ENCODE measurements at regions not wholly inside any gene's neighbourhood (a gene's known extent, or its start where the extent isn't known, plus 50 kb on each side); places are given as distances from the start of the nearest gene placed in this dataset.

DNA sequence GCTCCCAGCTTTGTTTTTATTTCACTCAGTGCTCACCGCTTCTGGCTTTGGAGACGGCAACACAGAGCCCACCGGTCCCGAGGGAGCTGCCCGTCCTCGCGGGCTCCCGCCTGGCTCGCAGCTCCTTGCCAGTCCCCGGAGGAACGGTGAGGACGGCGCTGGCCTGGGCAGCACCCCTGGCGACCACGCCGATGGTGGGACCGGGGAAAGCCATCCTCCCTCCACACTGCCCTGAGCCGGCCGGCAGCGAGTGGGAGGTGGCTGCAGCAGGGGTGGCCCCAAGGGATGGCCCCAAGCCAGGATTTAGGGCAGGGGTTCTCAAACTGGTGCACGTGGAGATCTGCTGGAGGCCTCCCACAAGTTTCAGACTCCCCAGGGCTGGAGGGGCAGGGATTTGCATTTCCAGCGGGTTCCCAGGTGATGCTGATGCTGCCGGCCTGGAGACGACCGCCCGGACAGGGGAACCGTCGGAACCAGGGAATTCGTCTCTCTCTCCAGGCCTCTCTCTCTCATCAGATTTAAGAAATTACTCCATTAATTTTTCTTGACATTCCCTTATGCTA is 293.2 kb upstream of the IRX4 start:
- Mint-ChIP-seq H3K4me3 (ENCODE audit: unreplicated experiment) (no peak overlapping the region), H3K36me3 (ENCODE audit: insufficient read depth, unreplicated experiment) (no peaks in the 10 kb centered on the region), H3K4me1 (ENCODE audit: insufficient read depth, unreplicated experiment) (no peaks in the 10 kb centered on the region), H3K9me3 (ENCODE audit: unreplicated experiment) (no peaks in the 10 kb centered on the region), H3K27ac (ENCODE audit: low read depth, unreplicated experiment) (no peak overlapping the region), H3K27me3 (ENCODE audit: insufficient read depth, unreplicated experiment) (peaks cover 21% of the 10 kb centered on the region)
- DNase-seq (ENCODE audit: unreplicated experiment), result no peak
- BruUV-seq (replicated peaks), result no TSS peak
- ChIA-PET POLR2A (no interaction called here), CTCF (interaction anchor here (1.4 kb wide), 1 partner anchor 10 kb away, joined by 4 read pairs; no protein-coding TSS in a partner anchor)
- TF ChIP-seq, protein P1, sequence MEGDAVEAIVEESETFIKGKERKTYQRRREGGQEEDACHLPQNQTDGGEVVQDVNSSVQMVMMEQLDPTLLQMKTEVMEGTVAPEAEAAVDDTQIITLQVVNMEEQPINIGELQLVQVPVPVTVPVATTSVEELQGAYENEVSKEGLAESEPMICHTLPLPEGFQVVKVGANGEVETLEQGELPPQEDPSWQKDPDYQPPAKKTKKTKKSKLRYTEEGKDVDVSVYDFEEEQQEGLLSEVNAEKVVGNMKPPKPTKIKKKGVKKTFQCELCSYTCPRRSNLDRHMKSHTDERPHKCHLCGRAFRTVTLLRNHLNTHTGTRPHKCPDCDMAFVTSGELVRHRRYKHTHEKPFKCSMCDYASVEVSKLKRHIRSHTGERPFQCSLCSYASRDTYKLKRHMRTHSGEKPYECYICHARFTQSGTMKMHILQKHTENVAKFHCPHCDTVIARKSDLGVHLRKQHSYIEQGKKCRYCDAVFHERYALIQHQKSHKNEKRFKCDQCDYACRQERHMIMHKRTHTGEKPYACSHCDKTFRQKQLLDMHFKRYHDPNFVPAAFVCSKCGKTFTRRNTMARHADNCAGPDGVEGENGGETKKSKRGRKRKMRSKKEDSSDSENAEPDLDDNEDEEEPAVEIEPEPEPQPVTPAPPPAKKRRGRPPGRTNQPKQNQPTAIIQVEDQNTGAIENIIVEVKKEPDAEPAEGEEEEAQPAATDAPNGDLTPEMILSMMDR (IDR thresholded peaks at IDR 0.05; ENCODE audit: unreplicated experiment), result no peak
- intact Hi-C loops (cut with micrococcal nuclease), result no loop called here

DNA sequence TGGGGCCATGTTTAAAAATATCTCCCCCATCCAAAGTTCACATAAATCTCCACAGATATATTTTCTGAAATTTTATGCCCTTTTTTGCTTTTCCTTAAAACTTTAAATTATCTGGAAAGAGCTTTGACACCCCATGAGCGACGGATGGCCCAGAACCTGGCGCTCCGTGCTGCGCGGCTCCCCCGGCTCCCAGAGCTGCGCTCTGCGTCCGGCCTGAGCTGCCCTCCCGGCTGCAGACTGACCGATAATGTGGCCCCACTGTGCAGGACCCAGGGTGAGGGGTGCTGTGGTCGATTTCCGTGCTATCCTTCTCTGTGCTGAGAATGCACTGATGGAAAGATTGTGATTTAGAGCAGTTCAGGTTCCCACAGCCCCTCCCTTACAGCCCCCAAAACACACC is 292.3 kb upstream of the IRX4 start:
- Mint-ChIP-seq H3K36me3 (ENCODE audit: insufficient read depth, unreplicated experiment) (no peaks in the 10 kb centered on the region), H3K27me3 (ENCODE audit: insufficient read depth, unreplicated experiment) (peaks cover 28% of the 10 kb centered on the region), H3K4me1 (ENCODE audit: insufficient read depth, unreplicated experiment) (no peaks in the 10 kb centered on the region), H3K27ac (ENCODE audit: low read depth, unreplicated experiment) (no peak overlapping the region), H3K9me3 (ENCODE audit: unreplicated experiment) (no peaks in the 10 kb centered on the region), H3K4me3 (ENCODE audit: unreplicated experiment) (no peak overlapping the region)
- ChIA-PET CTCF (interaction anchor here (1.4 kb wide), 1 partner anchor 9 kb away, joined by 4 read pairs; no protein-coding TSS in a partner anchor), POLR2A (no interaction called here)
- BruUV-seq (replicated peaks), result no TSS peak
- TF ChIP-seq, protein P1 (IDR thresholded peaks at IDR 0.05; ENCODE audit: unreplicated experiment), result no peak
- intact Hi-C loops (cut with micrococcal nuclease), result no loop called here
- no peak for DNase-seq (ENCODE audit: unreplicated experiment)

DNA sequence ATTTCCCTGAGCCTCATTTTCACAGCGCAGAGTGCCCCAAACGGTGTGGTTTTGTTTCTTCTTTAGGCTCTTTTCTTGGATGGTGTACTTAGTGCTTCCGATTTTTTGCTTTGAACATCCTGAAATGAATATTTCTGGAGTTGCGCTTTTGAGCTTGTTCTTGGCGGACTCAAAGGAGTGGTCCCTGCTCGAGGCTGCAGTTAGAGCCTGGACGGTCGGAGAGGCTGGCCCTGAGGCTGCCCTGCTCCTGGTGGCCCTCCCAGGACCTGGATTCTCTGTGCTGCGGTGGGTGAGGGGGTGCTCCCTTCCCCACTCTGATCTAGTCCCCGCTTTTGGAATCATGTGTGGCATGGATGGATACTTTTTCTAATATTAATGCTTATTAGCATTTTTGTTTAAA is 291.8 kb upstream of the IRX4 start:
- no peak overlapping the region for H3K27ac Mint-ChIP-seq (ENCODE audit: low read depth, unreplicated experiment)
- H3K9me3 Mint-ChIP-seq (ENCODE audit: unreplicated experiment), result no peaks in the 10 kb centered on the region
- TF ChIP-seq, protein P1 (IDR thresholded peaks at IDR 0.05; ENCODE audit: unreplicated experiment), result no peak
- ChIA-PET CTCF (interaction anchor here (1.4 kb wide), 1 partner anchor 9 kb away, joined by 4 read pairs; no protein-coding TSS in a partner anchor), POLR2A (no interaction called here)
- no peak overlapping the region for H3K4me3 Mint-ChIP-seq (ENCODE audit: unreplicated experiment)
- peaks cover 28% of the 10 kb centered on the region for H3K27me3 Mint-ChIP-seq (ENCODE audit: insufficient read depth, unreplicated experiment)
- DNase-seq (ENCODE audit: unreplicated experiment), result no peak
- no TSS peak for BruUV-seq (replicated peaks)
- intact Hi-C loops (cut with micrococcal nuclease), result no loop called here
- no peaks in the 10 kb centered on the region for H3K36me3 Mint-ChIP-seq (ENCODE audit: insufficient read depth, unreplicated experiment)
- no peaks in the 10 kb centered on the region for H3K4me1 Mint-ChIP-seq (ENCODE audit: insufficient read depth, unreplicated experiment)

DNA sequence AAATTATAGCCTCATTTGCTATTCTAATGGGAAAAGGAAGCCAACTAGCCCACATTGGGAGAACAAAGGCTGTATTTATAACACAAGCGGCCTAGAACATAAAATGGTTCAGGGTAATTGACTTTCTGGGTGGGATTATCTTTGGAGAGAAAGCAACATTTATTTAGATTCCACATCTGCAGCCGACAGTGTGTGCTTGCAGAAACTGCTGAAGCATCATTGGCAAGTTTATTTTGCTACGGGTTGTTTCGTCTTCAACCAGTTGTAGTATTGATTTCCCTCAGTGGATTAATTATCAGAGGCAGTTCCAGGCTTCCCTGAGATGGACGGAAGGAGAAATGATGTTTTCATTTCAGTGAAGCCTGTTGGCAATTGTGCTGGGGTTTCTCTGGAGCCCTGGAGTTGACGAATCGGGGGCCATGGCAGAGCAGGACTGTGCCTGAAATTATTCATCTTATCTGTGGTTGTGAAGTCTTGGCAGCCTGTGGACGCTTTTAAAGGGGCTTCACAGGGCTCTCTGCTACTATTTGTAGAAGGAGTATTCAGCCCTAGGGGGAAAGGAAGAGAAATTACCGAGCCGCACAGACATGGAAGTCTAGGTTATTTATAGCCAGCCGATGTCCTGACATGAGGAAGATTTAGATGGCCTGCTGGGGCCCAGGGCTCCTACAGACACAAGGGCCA is 290.6 kb upstream of the IRX4 start:
- no peaks in the 10 kb centered on the region for H3K4me1 Mint-ChIP-seq (ENCODE audit: insufficient read depth, unreplicated experiment)
- H3K36me3 Mint-ChIP-seq (ENCODE audit: insufficient read depth, unreplicated experiment), result no peaks in the 10 kb centered on the region
- TF ChIP-seq, protein P1 (IDR thresholded peaks at IDR 0.05; ENCODE audit: unreplicated experiment), result no peak
- peaks cover 28% of the 10 kb centered on the region for H3K27me3 Mint-ChIP-seq (ENCODE audit: insufficient read depth, unreplicated experiment)
- POLR2A ChIA-PET, result no interaction called here
- DNase-seq (ENCODE audit: unreplicated experiment), result no peak
- H3K9me3 Mint-ChIP-seq (ENCODE audit: unreplicated experiment), result no peaks in the 10 kb centered on the region
- CTCF ChIA-PET, result no interaction called here
- intact Hi-C loops (cut with micrococcal nuclease), result no loop called here
- BruUV-seq (replicated peaks), result no TSS peak
- no peak overlapping the region for H3K27ac Mint-ChIP-seq (ENCODE audit: low read depth, unreplicated experiment)
- no peak overlapping the region for H3K4me3 Mint-ChIP-seq (ENCODE audit: unreplicated experiment)

Data from MCF 10A (cell line).